BE2C (cell line): ENCODE measurements at regions not wholly inside any gene's neighbourhood (a gene's known extent, or its start where the extent isn't known, plus 50 kb on each side); places are given as distances from the start of the nearest gene placed in this dataset.
"Not testable (repeated sequence)": the region's sequence is repeated elsewhere in the genome, so short reads cannot be mapped to it uniquely, and the experiment has no call there.

Source experiments
- DNase-seq: peaks from one replicate; pipeline ENCODE4 v3.0.0-alpha.2; 2020
- H3K27me3 ChIP-seq: fragments of 250-450 bp; sonication (Bioruptor Pico); 2 replicates; pipeline ENCODE4 v1.5.1; 2020; ENCODE audit warnings: mild to moderate bottlenecking
- H3K36me3 ChIP-seq: fragments of 250-450 bp; sonication (Bioruptor Pico); 2 replicates; pipeline ENCODE4 v1.5.1; 2020; ENCODE audit warnings: mild to moderate bottlenecking
- H3K4me1 ChIP-seq: fragments of 250-450 bp; sonication (Bioruptor Pico); 2 replicates; pipeline ENCODE4 v1.5.1; 2020
- H3K4me3 ChIP-seq: 2 replicates; pipeline ENCODE4 v1.5.1; 2011; ENCODE audit warnings: low read depth, low read length
- H3K9me3 ChIP-seq: fragments of 250-450 bp; sonication (Bioruptor Pico); 2 replicates; pipeline ENCODE4 v1.5.1; 2020
- CTCF ChIP-seq: IDR thresholded peaks from 2 replicates; pipeline ENCODE4 v1.5.1; 2012; ENCODE audit warnings: mild to moderate bottlenecking, low read depth, low read length

GRCh38 chr14:99995700-99996356 lies 69.4 kb upstream of the EVL start:
- H3K9me3 ChIP-seq = no peaks in the 10 kb centered on the region
- peak; percentile 71 for DNase-seq
- TF ChIP-seq CTCF = peak; percentile 89
- no peak overlapping the region for H3K4me3 ChIP-seq
- no peaks in the 10 kb centered on the region for H3K36me3 ChIP-seq
- no peaks in the 10 kb centered on the region for H3K27me3 ChIP-seq
- no peaks in the 10 kb centered on the region for H3K4me1 ChIP-seq

GRCh38 chr14:99996951-99997571 lies 68.2 kb upstream of the EVL start:
- Histone ChIP-seq H3K36me3 (no peaks in the 10 kb centered on the region), H3K4me3 (no peak overlapping the region), H3K27me3 (no peaks in the 10 kb centered on the region), H3K4me1 (no peaks in the 10 kb centered on the region), H3K9me3 (no peaks in the 10 kb centered on the region)
- no peak for TF ChIP-seq CTCF
- no peak for DNase-seq

GRCh38 chr14:100000398-100000797 lies 64.8 kb upstream of the EVL start:
- not testable (repeated sequence) for H3K4me1 ChIP-seq, H3K4me3 ChIP-seq, H3K36me3 ChIP-seq, DNase-seq, H3K27me3 ChIP-seq, H3K9me3 ChIP-seq

GRCh38 chr14:100004392-100004791 lies 60.8 kb upstream of the EVL start:
- Histone ChIP-seq H3K4me1 (peaks cover under 1% of the 10 kb centered on the region), H3K9me3 (peaks cover 5% of the 10 kb centered on the region; the same call in 1 of the 2 replicates), H3K4me3 (no peak overlapping the region), H3K36me3 (no peaks in the 10 kb centered on the region), H3K27me3 (no peaks in the 10 kb centered on the region)
- TF ChIP-seq CTCF = no peak
- DNase-seq = no peak

- no peak for TF ChIP-seq CTCF
- Histone ChIP-seq H3K4me1 (peaks cover 18% of the 10 kb centered on the region), H3K36me3 (no peaks in the 10 kb centered on the region), H3K4me3 (no peak overlapping the region), H3K27me3 (no peaks in the 10 kb centered on the region), H3K9me3 (peaks cover 5% of the 10 kb centered on the region; the same call in 1 of the 2 replicates)
- no peak for DNase-seq
Measured at GRCh38 chr14:100007254-100007653, 58.0 kb upstream of the EVL start.

- not testable (repeated sequence) for H3K27me3 ChIP-seq, DNase-seq, H3K9me3 ChIP-seq, H3K36me3 ChIP-seq, H3K4me3 ChIP-seq
- peaks cover 28% of the 10 kb centered on the region for H3K4me1 ChIP-seq
Measured at GRCh38 chr14:100009802-100010201, 55.4 kb upstream of the EVL start.

GRCh38 chr14:100010679-100011078 lies 54.5 kb upstream of the EVL start:
- Histone ChIP-seq H3K4me1 (peaks cover 28% of the 10 kb centered on the region), H3K4me3 (no peak overlapping the region), H3K36me3 (no peaks in the 10 kb centered on the region), H3K9me3 (no peaks in the 10 kb centered on the region), H3K27me3 (no peaks in the 10 kb centered on the region)
- DNase-seq = no peak
- TF ChIP-seq CTCF = no peak
